Nephron (organoid): ENCODE measurements at regions not wholly inside any gene's neighbourhood (a gene's known extent, or its start where the extent isn't known, plus 50 kb on each side); places are given as distances from the start of the nearest gene placed in this dataset.

ENCODE experiments used
- H3K27ac Mint-ChIP-seq, 3 experiments: 2 replicates each; pipeline ENCODE4 v1.8.0; 2020; ENCODE audit warnings: mixed read lengths in 3 of 3, mild to moderate bottlenecking in 2 of 3, moderate library complexity in 1 of 3
- H3K27me3 Mint-ChIP-seq: 2 replicates; pipeline ENCODE4 v1.8.0; 2021; ENCODE audit warnings: low read depth, mild to moderate bottlenecking, moderate library complexity, mixed read lengths
- H3K36me3 Mint-ChIP-seq: 2 replicates; pipeline ENCODE4 v1.8.0; 2020; ENCODE audit warnings: low read depth, mixed read lengths
- H3K4me1 Mint-ChIP-seq: 2 replicates; pipeline ENCODE4 v1.8.0; 2020; ENCODE audit warnings: mixed read lengths
- H3K4me3 Mint-ChIP-seq, 3 experiments: 2 replicates each; pipeline ENCODE4 v1.8.0; 2020; ENCODE audit warnings: mild to moderate bottlenecking in 3 of 3, mixed read lengths in 3 of 3, moderate library complexity in 2 of 3
- H3K9me3 Mint-ChIP-seq: 2 replicates; pipeline ENCODE4 v1.8.0; 2020; ENCODE audit warnings: mixed read lengths
- TF ChIP-seq, protein P1 (sequence below), 3 experiments: fragments of 200-600 bp; sonication (generic); IDR thresholded peaks; one replicate each; pipeline ENCODE4 v1.5.0; 2021; ENCODE audit warnings: antibody characterized with exemption in 3 of 3; ENCODE audit not compliant: unreplicated experiment in 3 of 3

DNA sequence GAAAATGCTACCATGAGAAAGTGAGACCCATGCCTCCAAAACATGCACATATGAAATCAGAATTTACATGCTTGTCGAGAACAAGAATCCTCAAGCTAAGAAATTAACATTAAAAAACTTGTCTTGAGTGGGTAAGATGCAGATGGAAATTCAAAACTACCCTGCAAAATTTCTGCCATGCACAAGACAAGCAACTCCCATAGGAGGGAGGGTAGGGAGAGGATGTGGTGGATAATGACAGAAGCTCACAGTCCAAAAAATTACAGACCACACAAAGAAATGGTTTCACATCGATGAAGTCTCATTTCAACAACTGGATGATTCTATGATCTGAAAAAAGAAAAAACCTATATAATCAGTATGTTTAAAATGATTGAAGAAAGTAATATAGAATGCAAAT lies 319.9 kb upstream of the PTGER4 start:
- no peak overlapping the region for H3K4me3 Mint-ChIP-seq
- peaks cover 4% of the 10 kb centered on the region for H3K9me3 Mint-ChIP-seq
- H3K4me1 Mint-ChIP-seq = no peaks in the 10 kb centered on the region
- no peaks in the 10 kb centered on the region for H3K36me3 Mint-ChIP-seq
- H3K27me3 Mint-ChIP-seq = peaks cover 10% of the 10 kb centered on the region
- TF ChIP-seq, protein P1, sequence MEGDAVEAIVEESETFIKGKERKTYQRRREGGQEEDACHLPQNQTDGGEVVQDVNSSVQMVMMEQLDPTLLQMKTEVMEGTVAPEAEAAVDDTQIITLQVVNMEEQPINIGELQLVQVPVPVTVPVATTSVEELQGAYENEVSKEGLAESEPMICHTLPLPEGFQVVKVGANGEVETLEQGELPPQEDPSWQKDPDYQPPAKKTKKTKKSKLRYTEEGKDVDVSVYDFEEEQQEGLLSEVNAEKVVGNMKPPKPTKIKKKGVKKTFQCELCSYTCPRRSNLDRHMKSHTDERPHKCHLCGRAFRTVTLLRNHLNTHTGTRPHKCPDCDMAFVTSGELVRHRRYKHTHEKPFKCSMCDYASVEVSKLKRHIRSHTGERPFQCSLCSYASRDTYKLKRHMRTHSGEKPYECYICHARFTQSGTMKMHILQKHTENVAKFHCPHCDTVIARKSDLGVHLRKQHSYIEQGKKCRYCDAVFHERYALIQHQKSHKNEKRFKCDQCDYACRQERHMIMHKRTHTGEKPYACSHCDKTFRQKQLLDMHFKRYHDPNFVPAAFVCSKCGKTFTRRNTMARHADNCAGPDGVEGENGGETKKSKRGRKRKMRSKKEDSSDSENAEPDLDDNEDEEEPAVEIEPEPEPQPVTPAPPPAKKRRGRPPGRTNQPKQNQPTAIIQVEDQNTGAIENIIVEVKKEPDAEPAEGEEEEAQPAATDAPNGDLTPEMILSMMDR (IDR thresholded peaks at IDR 0.05; ENCODE audit: unreplicated experiment in 3 of 3) = no peak
- no peak overlapping the region for H3K27ac Mint-ChIP-seq

DNA sequence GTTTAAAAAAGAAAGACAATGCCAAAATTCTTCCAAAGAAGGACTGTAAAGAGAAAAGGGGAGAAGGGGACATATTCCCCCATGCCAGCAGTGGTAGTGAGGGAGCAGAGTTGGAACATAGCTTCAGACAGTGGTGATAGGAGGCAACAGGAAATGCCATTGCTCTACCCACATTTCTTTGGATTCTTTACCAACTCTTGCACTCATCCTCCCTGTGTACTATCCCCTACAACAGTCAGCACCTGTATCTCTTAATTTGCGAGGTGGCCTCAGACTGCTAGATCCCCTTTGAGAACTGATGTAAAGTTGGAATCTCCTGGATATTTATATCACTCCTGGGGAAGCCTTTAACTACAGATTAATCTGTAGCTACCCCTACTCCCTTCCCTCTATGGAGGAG lies 320.6 kb upstream of the PTGER4 start:
- H3K36me3 Mint-ChIP-seq = no peaks in the 10 kb centered on the region
- H3K27me3 Mint-ChIP-seq = peaks cover 10% of the 10 kb centered on the region
- peaks cover 4% of the 10 kb centered on the region for H3K9me3 Mint-ChIP-seq
- TF ChIP-seq, protein P1 (IDR thresholded peaks at IDR 0.05; ENCODE audit: unreplicated experiment in 3 of 3) = no peak
- no peaks in the 10 kb centered on the region for H3K4me1 Mint-ChIP-seq
- H3K27ac Mint-ChIP-seq = no peak overlapping the region
- no peak overlapping the region for H3K4me3 Mint-ChIP-seq

GRCh38 chr5:40356248-40356647 lies 323.5 kb upstream of the PTGER4 start:
- H3K27ac Mint-ChIP-seq = no peak overlapping the region
- H3K9me3 Mint-ChIP-seq = peaks cover 10% of the 10 kb centered on the region
- H3K27me3 Mint-ChIP-seq = peaks cover 10% of the 10 kb centered on the region
- no peak overlapping the region for H3K4me3 Mint-ChIP-seq
- H3K36me3 Mint-ChIP-seq = no peaks in the 10 kb centered on the region
- no peaks in the 10 kb centered on the region for H3K4me1 Mint-ChIP-seq
- TF ChIP-seq, protein P1 (IDR thresholded peaks at IDR 0.05; ENCODE audit: unreplicated experiment in 3 of 3) = no peak

- no peak overlapping the region for H3K27ac Mint-ChIP-seq
- H3K4me3 Mint-ChIP-seq = no peak overlapping the region
- no peaks in the 10 kb centered on the region for H3K36me3 Mint-ChIP-seq
- TF ChIP-seq, protein P1 (IDR thresholded peaks at IDR 0.05; ENCODE audit: unreplicated experiment in 3 of 3) = no peak
- no peaks in the 10 kb centered on the region for H3K4me1 Mint-ChIP-seq
- peaks cover 10% of the 10 kb centered on the region for H3K27me3 Mint-ChIP-seq
- H3K9me3 Mint-ChIP-seq = peaks cover 14% of the 10 kb centered on the region
These were observed 323.9 kb upstream of the PTGER4 start for GRCh38 chr5:40355846-40356245.

GRCh38 chr5:40355181-40355580 lies 324.5 kb upstream of the PTGER4 start:
- no peaks in the 10 kb centered on the region for H3K36me3 Mint-ChIP-seq
- no peak overlapping the region for H3K4me3 Mint-ChIP-seq
- H3K4me1 Mint-ChIP-seq = no peaks in the 10 kb centered on the region
- peaks cover 10% of the 10 kb centered on the region for H3K27me3 Mint-ChIP-seq
- peaks cover 18% of the 10 kb centered on the region for H3K9me3 Mint-ChIP-seq
- no peak overlapping the region for H3K27ac Mint-ChIP-seq
- TF ChIP-seq, protein P1 (IDR thresholded peaks at IDR 0.05; ENCODE audit: unreplicated experiment in 3 of 3) = no peak

DNA sequence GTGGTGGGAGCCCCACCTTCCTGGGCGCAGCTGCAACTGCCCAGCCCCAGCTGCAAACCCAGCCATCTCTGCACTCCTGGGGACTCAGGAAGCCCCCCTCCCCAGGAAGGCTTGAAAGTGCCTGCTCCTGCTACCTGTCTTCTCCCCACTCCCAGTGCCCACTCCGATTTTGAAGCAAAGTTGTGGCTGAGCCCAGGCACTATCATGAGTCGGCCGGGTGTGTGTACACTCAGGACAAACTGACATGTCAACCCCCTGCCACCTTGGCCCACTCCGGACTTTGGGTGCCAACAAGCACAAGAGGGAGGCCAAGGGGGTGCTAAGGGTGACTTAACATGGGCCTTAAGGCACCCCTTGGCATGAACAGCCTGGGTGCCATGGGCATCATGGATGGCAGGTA lies 325.5 kb upstream of the PTGER4 start:
- Mint-ChIP-seq H3K36me3 (no peaks in the 10 kb centered on the region), H3K27me3 (peaks cover 10% of the 10 kb centered on the region), H3K4me1 (no peaks in the 10 kb centered on the region), H3K9me3 (peaks cover 27% of the 10 kb centered on the region), H3K27ac (no peak overlapping the region), H3K4me3 (no peak overlapping the region)
- TF ChIP-seq, protein P1 (IDR thresholded peaks at IDR 0.05; ENCODE audit: unreplicated experiment in 3 of 3) = no peak
